Ascending aorta (tissue), 2 donors: ENCODE measurements at regions not wholly inside any gene's neighbourhood (a gene's known extent, or its start where the extent isn't known, plus 50 kb on each side); places are given as distances from the start of the nearest gene placed in this dataset.
"Not testable (repeated sequence)": the region's sequence is repeated elsewhere in the genome, so short reads cannot be mapped to it uniquely, and the experiment has no call there.

ENCODE experiments used
- DNase-seq, 2 donors: peaks; one replicate each; pipeline ENCODE4 v3.0.0-alpha.2; 2019; ENCODE audit warnings: low spot score in 2 of 2
- H3K27ac ChIP-seq, 2 donors: fragments of 200-600 bp; sonication (generic); one replicate each; pipeline ENCODE4 v1.5.1; 2016 to 2017; ENCODE audit warnings: mild to moderate bottlenecking in 1 of 2
- H3K27me3 ChIP-seq: fragments of 200-600 bp; sonication (generic); one replicate; pipeline ENCODE4 v1.5.1; 2017
- H3K36me3 ChIP-seq, 2 donors: fragments of 200-600 bp; sonication (generic); one replicate each; pipeline ENCODE4 v1.5.1; 2016
- H3K4me1 ChIP-seq, 2 donors: fragments of 200-600 bp; sonication (generic); one replicate each; pipeline ENCODE4 v1.5.1; 2016 to 2017; ENCODE audit warnings: mild to moderate bottlenecking in 1 of 2
- H3K4me3 ChIP-seq, 2 donors: fragments of 200-600 bp; sonication (generic); one replicate each; pipeline ENCODE4 v1.5.1; 2016 to 2017; ENCODE audit warnings: mild to moderate bottlenecking in 1 of 2
- H3K9me3 ChIP-seq, 2 donors: fragments of 200-600 bp; sonication (generic); one replicate each; pipeline ENCODE4 v1.5.1; 2016
- intact Hi-C: fragments of 100-400 bp; cut with DNase I; formaldehyde crosslinking; loops from one replicate; pipeline ENCODE4 v1.15.1; 2023
- TF ChIP-seq, protein P1 (sequence below), 3 experiments: fragments of 200-600 bp in 2 of 3; fragments of 450-650 bp in 1 of 3; sonication (generic) in 2 of 3; IDR thresholded peaks; one replicate each; pipeline ENCODE4 v1.5.1; 2016 to 2019; ENCODE audit warnings: antibody characterized with exemption in 3 of 3, mild to moderate bottlenecking in 1 of 3, moderate library complexity in 1 of 3

DNA sequence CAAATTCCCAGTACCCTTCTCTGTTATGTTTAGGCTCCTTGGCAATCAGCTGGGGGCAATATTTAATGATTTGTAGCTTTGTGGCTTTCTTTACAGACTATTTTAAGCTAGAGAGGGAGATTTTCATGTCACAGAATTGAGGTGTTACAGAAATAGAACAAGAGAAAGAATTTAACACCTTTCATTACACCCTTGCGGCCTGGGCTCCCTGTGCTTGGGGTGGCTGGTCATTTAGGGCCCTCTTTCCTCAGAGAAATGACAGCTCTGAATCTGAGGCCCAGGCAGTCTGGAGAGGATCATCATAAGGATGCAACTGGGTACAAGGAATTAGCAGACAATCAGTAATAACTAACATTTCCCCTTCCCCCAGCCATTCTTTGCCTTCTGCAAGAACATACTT, 104.5 kb upstream of the INTU start:
- Histone ChIP-seq H3K27me3 (no peaks in the 10 kb centered on the region), H3K4me1 (peaks cover 0 to 2% of the 10 kb centered on the region in 2 donors), H3K9me3 (peaks cover 0 to 3% of the 10 kb centered on the region in 2 donors), H3K27ac (no peak overlapping the region), H3K4me3 (no peak overlapping the region), H3K36me3 (no peaks in the 10 kb centered on the region)
- intact Hi-C loops, result no loop called here
- TF ChIP-seq, protein P1, sequence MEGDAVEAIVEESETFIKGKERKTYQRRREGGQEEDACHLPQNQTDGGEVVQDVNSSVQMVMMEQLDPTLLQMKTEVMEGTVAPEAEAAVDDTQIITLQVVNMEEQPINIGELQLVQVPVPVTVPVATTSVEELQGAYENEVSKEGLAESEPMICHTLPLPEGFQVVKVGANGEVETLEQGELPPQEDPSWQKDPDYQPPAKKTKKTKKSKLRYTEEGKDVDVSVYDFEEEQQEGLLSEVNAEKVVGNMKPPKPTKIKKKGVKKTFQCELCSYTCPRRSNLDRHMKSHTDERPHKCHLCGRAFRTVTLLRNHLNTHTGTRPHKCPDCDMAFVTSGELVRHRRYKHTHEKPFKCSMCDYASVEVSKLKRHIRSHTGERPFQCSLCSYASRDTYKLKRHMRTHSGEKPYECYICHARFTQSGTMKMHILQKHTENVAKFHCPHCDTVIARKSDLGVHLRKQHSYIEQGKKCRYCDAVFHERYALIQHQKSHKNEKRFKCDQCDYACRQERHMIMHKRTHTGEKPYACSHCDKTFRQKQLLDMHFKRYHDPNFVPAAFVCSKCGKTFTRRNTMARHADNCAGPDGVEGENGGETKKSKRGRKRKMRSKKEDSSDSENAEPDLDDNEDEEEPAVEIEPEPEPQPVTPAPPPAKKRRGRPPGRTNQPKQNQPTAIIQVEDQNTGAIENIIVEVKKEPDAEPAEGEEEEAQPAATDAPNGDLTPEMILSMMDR (IDR thresholded peaks at IDR 0.05), result no peak
- no peak for DNase-seq

DNA sequence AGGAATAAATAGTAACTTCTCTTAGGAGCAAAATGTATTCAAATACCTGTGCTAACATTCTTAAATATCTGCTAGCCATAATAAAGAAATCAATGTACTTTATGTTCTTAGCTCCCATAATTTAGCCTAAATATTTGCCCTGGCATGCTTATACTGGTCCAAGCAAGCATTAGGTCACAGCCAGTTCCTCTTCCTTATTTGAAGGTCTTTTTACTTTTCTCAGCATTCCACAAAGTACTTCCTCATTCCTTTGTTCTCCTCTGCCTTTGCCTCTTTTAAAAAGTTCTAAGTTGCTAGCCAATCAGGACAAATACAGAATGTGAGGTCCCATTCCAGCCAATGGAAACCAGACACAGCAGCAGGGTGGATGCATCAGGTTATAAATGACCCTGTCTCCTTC, 102.9 kb upstream of the INTU start:
- H3K36me3 ChIP-seq, H3K9me3 ChIP-seq, DNase-seq, H3K27me3 ChIP-seq, H3K4me1 ChIP-seq, intact Hi-C loops, H3K27ac ChIP-seq, H3K4me3 ChIP-seq: not testable (repeated sequence)

DNA sequence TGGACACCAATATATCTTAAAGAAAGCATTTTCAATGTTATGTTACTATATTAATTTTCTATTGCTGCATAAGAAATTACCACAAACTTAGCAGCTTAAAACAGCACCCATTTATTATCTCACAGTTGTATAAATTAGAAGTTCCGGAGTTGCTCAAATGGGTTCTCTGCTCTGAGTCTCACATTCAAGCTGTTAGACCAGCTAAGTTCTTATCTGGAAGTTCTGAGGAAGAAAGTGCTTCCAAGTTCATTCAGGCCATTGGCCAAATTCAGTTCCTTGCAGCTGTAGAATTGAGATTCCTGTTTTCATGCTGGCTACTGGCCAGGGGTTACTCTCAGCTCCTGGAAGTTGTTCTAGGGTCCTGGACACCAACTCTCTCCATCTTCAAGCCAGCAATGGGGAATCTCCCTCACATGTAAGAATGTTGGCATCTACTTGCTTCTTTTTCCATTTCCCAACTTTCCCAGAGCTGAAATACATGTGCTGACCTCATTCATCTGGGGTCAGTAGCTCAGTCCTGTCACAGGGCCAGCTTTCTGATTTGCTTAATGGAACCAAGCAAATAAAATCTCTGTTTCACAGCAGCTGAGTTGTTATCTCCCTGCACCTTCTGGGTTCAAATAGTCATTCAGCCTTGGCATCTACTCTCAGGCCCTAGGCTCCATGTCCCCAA, 99.6 kb upstream of the INTU start:
- Histone ChIP-seq H3K4me1 (peaks cover 0 to 2% of the 10 kb centered on the region in 2 donors), H3K36me3 (no peaks in the 10 kb centered on the region), H3K9me3 (peaks cover 0 to 3% of the 10 kb centered on the region in 2 donors), H3K27ac (no peak overlapping the region), H3K27me3 (no peaks in the 10 kb centered on the region), H3K4me3 (no peak overlapping the region)
- TF ChIP-seq, protein P1 (IDR thresholded peaks at IDR 0.05), result no peak
- peak in 1 of 2 donors; percentile 69 for DNase-seq
- intact Hi-C loops, result no loop called here

DNA sequence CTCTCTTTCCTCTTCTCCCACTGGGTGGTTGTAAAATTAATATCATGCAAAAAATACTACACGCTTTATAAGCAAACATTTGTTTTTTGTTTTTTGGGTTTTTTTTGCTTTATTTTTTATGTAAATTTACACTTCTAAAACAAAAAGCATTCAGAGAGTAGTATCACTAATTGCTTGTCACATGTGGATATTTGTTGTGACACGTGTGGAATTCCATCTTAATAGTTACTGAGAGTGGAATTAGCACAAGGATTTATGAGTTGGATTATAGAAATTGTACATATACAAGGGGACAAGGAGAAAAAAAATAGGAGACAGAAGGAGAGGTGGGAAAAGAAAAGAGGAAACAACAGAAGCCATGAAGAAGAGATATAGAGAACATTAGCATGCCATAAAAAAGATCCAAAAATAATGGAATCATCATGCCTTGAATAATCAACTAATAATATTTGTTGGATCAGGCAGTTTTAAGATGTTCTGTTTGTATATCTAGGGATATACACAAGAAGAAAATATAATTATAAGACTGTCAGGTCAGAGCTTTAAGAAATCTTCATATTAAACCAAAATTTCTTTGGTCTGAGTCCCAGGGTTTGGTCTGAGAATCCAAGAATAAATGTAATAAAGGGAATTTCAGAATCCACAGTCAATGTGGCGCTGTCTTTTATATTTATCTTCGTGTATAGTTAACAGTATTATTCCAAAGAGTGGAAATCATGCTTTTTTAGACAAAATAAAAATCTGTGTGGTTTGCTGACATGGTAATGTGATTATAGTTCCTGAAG, 98.5 kb upstream of the INTU start:
- intact Hi-C loops, result no loop called here
- peaks cover 0 to 2% of the 10 kb centered on the region in 2 donors for H3K4me1 ChIP-seq
- no peak for DNase-seq
- no peaks in the 10 kb centered on the region for H3K27me3 ChIP-seq
- no peak overlapping the region for H3K27ac ChIP-seq
- H3K9me3 ChIP-seq, result peaks cover 0 to 3% of the 10 kb centered on the region in 2 donors
- H3K36me3 ChIP-seq, result no peaks in the 10 kb centered on the region
- TF ChIP-seq, protein P1 (IDR thresholded peaks at IDR 0.05), result no peak
- H3K4me3 ChIP-seq, result no peak overlapping the region

DNA sequence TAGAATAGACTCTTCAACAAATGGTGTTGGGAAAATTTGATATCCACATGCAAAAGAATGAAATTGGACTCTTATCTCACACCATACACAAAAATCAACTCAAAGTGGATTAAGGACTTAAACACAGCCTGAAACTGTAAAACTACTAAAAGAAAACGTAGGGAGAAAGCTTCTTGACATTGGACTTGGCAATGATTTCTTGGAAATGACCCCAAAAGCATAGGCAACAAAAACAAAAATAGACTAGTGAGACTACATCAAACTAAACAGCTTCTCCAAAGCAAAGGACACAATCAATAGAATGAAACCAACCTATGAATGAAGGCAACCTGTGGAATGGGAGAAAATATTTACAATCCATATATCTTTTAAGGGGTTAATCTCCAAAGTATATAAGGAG, 94.7 kb upstream of the INTU start:
- no peak for DNase-seq
- Histone ChIP-seq H3K4me3 (no peak overlapping the region), H3K9me3 (no peaks in the 10 kb centered on the region), H3K27ac (no peak overlapping the region), H3K27me3 (no peaks in the 10 kb centered on the region), H3K36me3 (no peaks in the 10 kb centered on the region), H3K4me1 (peaks cover 0 to 2% of the 10 kb centered on the region in 2 donors)
- intact Hi-C loops, result no loop called here
- TF ChIP-seq, protein P1 (IDR thresholded peaks at IDR 0.05), result no peak

DNA sequence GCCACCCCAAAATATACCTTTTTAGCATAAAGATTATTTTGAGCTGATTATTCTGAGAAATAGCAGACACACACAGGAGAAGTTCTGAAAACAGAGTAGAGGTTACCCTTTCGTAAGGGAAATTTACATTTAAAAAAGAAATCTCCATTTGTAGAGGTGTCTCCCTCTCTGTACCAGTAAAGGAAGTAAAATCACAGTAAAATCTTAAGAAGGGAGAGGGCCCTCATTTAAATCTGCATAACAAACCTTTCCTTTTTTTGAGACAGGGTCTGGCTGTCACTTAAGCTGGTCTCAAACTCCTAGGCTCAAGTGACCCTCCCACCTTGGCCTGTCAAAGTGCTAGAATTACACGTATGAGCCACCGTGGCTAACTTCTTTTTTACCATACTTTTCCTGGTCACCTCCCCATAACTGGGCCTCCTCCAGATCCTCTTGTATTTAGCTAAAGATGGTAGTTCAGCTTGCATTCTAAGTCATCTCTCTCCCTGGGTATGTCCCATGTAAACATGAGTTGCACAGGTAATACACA, 92.2 kb upstream of the INTU start:
- TF ChIP-seq, protein P1 (IDR thresholded peaks at IDR 0.05), result no peak
- no peaks in the 10 kb centered on the region for H3K4me1 ChIP-seq
- no peak overlapping the region for H3K27ac ChIP-seq
- no peaks in the 10 kb centered on the region for H3K36me3 ChIP-seq
- no peak overlapping the region for H3K4me3 ChIP-seq
- DNase-seq, result no peak
- H3K9me3 ChIP-seq, result no peaks in the 10 kb centered on the region
- intact Hi-C loops, result no loop called here
- H3K27me3 ChIP-seq, result no peaks in the 10 kb centered on the region
